ENCODE measurements at regions not wholly inside any gene's neighbourhood (a gene's known extent, or its start where the extent isn't known, plus 50 kb on each side); places are given as distances from the start of the nearest gene placed in this dataset.

DNA sequence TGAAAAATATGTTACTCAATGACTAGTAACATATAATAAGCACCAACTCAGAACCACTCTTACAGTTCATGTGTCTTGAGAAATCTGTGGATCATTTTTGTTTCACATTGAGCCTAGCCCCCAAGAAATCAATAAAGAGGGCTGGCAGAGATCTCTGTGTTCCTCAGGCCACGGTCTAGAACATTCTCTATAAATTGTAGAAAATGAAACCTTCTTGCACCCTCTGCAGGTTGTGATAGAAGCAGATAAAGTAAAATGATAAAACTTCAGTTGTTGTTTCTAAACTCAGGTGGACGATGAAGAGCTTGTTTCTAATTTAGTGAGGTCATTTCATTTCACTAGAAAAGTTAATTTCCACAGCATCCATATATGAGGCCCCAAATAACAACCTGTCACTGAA, 182.7 kb downstream of the KIT start:
- no peak for TF ChIP-seq CTCF (conservative IDR thresholded peaks at IDR 0.05)
- no peak for TF ChIP-seq EZH2 (IDR thresholded peaks at IDR 0.05; ENCODE audit: low read depth)

Measured in PC-9 (cell line).